GM12892 (cell line): ENCODE measurements at regions not wholly inside any gene's neighbourhood (a gene's known extent, or its start where the extent isn't known, plus 50 kb on each side); places are given as distances from the start of the nearest gene placed in this dataset.
A peak's percentile ranks its signal among the peaks of the same experiment; 100 is the strongest.
"Not testable (repeated sequence)": the region's sequence is repeated elsewhere in the genome, so short reads cannot be mapped to it uniquely, and the experiment has no call there.

Experiments
- DNase-seq: peaks from one replicate; pipeline ENCODE4 v3.0.0; 2011; ENCODE audit not compliant: insufficient read length
- FAIRE-seq: peaks from 2 replicates; lab custom pipeline; 2011; peaks lifted over from hg19 to GRCh38; lab: Jason Lieb, UNC
- POLR2A ChIP-seq: IDR thresholded peaks from 2 replicates; pipeline ENCODE4 v1.6.1; 2011; ENCODE audit warnings: low read depth, low read length, control low read depth
- POLR2AphosphoS5 ChIP-seq: IDR thresholded peaks from 2 replicates; pipeline ENCODE4 v1.6.1; 2011; ENCODE audit warnings: low read depth, low read length, control low read depth
- TAF1 ChIP-seq: IDR thresholded peaks from 2 replicates; pipeline ENCODE4 v1.6.1; 2011; ENCODE audit warnings: low read depth, mild to moderate bottlenecking, control low read depth, low read length, borderline replicate concordance

DNA sequence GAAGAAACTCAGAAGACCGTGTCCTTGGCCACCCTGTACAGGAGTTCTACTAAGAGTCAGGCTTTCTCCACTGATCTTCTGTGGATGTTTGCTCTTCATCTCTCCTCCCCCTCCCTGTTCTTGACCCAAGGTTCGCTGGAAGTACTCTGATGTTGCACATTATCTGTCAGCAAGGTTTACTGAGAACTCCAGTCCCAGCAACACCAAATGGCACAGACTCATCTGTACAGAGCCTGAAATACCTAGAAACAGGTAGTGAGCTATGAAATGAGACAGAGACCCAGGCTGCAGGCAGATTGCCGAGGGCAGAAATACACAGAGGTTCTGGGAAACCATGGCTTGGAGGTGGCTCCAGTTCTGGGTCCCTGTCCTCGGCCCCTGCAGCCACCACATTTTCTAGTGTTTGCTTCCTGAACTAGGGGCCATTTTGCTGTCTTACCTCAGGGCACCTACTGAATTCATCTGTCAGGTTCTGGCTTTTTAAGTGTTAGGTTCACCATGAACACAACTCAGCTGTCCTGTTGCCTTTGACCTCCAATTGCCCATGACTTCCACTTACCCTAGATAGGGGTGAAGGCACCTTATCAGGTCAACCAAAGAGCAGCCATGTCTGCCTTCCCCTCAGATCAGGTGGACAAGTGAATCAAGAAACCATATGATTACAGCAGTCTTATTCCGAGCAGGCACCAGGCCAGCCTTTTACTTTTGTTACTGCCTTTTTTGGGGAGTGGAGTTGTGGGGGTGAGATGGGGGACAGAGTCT lies 92.2 kb downstream of the CDC7 start:
- FAIRE-seq: no peak
- no peak for DNase-seq
- TF ChIP-seq TAF1: no peak

DNA sequence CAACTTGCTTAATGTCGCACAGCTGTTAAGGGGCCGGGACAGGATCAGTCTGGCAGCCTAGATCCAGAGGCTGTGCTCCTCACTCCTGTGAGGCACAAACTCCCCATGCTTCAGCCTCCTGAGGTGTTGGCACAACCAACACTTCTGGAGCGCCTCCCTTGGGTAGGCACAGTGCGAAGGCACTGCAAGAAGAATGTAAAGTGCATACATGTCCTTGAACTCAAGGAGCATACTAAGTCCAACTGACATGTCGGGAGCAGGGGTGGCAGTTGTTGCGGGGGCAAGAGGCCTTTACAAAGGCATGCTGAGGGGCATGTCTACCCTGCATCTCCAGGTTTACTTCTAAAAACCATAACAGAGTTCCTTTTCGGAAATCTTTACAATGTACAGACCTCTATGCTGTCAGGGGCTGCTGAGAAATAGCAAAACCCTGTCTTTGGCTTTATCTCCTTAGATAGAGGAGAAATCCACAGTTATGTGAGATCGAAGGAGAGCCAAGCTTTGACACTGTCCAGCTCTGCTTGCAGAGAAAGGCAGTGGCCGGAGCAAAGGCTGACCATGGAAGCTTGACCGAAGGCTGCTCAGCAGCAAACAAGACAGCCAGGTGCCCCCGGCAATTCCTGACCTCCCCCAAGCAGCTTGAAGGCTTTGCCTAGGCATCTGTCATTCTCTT lies 93.9 kb downstream of the CDC7 start:
- DNase-seq: no peak
- FAIRE-seq: no peak
- TF ChIP-seq POLR2AphosphoS5 (no peak), POLR2A (no peak), TAF1 (no peak)

DNA sequence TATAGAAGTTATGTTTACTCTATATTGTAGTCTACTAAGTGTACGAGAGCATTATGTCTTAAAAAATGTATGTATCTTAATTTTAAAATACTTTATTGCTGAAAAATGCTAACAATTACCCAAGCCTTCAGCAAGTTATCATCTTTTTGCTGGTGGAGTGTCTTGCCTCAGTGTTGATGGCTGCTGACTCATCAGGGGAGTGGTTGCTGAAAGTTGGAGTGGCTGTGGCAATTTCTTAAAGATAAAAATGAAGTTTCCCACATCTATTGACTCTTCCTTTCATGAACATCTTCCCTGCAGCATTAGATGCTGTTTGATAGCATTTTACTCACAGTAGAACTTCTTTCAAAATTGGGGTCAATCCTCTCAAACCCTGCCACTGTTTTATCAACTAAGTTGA lies 95.8 kb downstream of the CDC7 start:
- no peak for DNase-seq
- TF ChIP-seq TAF1: no peak
- TF ChIP-seq POLR2AphosphoS5: no peak
- no peak for TF ChIP-seq POLR2A
- FAIRE-seq: no peak

DNA sequence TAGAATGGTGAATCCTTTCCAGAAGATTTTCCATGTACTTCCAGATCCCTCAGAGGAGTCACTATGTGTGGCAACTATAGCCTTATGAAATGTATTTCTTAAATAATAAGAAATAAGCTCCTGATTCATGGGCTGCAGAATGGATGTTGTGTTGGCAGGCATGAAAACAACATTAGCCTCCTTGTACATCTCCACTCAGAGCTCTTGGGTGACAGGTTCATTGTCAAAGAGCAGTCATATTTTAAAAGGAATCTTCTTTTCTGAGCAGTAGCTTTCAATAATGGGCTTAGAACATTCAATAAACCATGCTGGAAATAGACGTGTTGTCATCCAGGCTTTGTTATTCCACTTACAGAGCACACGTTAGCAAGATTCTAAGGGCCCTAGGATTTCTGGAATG lies 96.6 kb downstream of the CDC7 start:
- DNase-seq (no peak), FAIRE-seq (no peak)
- TF ChIP-seq POLR2AphosphoS5 (no peak), POLR2A (no peak), TAF1 (no peak)

DNA sequence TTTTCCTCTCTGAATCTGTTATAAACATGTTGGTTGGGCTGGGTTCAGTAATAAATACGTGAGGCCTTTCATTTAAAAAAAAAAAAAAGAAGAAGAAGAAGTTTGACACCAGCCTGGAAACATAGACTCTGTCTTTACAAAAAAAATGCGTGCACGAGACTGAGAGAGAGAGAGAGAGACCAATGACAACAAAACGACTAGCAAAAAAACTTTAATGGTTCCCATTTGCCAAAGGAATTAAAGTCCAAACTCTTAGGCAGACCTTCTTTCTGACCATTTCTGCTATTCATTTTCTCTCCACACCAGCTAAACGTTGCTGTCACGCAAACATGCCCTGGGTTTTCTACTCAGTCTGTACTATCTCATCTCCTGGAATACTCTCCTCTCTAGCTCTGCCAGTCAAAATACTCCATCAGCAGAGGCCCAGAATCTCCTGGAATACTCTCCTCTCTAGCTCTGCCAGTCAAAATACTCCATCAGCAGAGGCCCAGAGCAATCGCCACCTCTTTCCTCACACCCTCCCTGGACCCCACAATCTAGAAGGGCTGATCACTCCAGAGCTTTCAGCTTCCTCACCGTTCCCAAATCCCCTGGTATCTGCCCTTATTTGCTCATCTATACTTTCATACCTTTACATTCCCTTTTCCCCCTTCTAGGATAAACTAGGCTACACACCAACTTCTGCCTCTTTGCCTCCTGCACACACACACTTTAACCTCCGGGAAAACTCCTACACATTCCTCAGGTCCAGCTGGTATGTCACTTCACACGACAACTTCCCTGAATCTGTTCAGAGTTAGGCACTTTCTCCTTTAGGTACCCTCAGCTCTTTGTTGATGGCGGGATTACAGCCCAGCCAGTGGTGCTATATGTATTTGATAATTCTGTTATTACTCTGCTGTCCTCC lies 100.0 kb downstream of the CDC7 start:
- no peak for DNase-seq
- no peak for FAIRE-seq
- TF ChIP-seq TAF1 (no peak), POLR2AphosphoS5 (no peak), POLR2A (no peak)

DNA sequence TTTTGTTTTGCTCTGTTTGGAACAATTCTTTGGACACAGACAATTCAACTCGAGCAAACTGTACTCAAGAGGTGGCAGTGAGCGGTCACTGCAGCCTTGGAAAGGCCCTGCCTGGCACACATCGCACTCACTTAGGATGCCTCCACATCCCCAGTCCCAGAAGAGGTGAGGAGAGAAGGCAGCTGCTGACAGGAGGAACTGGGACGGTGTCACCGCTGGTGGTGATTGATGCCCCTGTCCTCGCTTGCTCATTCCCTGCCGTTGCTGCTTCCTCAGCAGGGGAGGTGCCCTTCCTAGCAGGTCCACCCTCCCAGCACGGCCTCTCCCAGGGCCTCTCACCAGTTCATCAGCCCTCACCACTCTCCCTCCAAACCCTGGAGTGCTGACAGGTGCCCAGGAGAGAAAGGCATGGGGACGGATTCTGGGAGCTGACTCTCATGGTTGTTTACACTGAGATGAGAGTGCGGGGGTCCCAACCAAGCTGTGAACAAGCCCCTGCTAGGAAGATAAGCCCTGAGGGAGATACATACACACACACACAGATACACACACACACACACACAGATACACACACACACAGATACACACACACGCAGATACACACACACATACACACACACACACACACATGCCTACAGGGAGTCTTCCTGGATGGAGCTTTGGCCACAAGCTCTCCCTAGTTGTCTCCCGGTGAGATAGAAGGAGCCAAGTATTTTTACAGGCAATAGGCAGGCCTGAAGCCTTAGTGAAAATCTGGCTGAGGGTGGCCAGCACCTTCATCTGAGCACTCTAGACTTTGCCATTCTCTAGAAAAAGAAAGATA lies 101.1 kb downstream of the CDC7 start:
- DNase-seq (no peak), FAIRE-seq (peak; percentile 9)
- TF ChIP-seq POLR2A (no peak), POLR2AphosphoS5 (no peak), TAF1 (no peak)

DNA sequence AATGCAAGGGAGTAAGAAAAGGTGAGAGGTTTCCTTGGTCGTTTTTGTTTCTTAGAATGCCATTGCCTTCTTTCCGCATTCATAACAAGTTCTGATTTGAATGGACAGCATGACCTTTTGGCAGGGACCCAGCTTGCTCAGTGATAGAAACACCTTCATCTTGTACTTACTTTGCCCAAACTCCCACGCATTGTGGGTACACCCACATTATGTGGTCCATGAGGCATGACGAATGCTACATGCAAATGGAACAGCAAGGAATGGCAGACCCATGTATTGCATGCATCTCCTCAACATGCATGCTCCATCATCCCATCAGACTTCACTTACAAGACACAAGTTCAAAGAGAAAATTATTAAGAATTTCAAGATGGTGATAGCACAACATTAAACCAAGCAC lies 102.8 kb downstream of the CDC7 start:
- FAIRE-seq: no peak
- no peak for DNase-seq

DNA sequence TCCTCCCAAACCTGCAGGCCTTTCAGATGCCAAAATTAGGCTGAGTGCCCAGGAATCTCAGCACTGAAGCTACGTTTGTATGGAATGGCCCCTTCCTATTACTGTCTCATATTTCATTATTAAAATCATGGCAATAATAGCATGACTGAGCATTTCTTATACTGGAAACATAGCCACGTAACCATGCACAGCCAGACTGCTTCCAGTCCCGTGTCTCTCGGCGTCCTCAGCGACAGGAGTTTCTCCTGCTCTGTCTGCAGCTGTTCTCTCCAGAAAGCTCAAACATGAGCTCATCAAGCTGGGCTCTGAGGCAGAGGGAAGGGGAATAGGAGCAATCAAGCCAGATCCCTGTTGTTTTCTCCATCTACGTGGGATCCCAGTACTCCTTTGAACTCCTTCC lies 104.0 kb downstream of the CDC7 start:
- DNase-seq: no peak
- no peak for TF ChIP-seq POLR2A
- TF ChIP-seq TAF1: no peak
- TF ChIP-seq POLR2AphosphoS5: no peak
- FAIRE-seq: no peak

More for the DNA sequence above, 102.8 kb downstream of the CDC7 start:
- TF ChIP-seq TAF1: no peak
- TF ChIP-seq POLR2A: no peak
- no peak for TF ChIP-seq POLR2AphosphoS5

DNA sequence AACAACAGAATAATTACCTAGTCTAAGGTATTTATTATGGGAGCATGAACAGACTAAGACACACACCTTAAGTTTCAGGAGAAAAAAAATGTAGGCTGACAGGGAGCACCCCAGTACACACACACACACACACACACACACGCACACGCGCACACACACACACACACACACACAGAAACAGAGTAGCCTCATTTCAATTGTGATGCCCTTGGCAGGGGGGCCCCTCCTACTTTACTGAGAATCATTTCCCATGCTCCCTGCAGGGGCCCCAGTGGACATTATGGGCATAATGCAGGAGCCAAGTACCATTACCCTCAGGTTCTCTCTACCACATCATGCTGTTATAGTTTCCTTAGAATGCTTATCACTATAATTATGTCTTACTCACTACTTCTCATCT lies 104.9 kb downstream of the CDC7 start:
- DNase-seq (no peak), FAIRE-seq (no peak)
- TF ChIP-seq POLR2AphosphoS5: no peak
- no peak for TF ChIP-seq TAF1
- TF ChIP-seq POLR2A: no peak

DNA sequence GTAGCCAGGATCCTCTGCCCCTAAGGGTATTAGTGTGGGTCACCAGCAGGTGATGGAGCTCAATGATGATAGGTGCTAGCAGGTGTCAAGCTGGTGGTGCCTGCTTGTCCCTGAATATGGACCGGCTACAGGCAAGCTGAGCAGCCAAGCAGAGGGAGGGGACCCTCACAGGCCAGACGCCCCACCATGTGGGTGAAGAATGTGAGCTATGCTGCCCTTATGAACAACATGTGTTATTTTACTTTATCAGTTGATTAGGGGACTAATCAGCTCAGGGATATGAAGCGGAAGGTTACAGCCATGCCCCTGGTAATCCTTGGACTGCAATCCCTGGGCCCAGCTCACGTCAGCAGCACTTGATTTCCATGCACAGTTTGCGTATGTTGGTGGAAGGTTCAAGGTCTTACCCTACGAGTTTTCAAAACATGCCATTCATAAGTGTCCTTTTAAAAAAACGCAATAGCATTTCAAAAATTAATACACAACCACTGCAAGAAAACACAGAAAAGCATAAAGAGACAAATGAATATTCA lies 106.0 kb downstream of the CDC7 start:
- DNase-seq (no peak), FAIRE-seq (no peak)
- TF ChIP-seq TAF1: no peak
- TF ChIP-seq POLR2AphosphoS5: no peak
- TF ChIP-seq POLR2A: no peak

DNA sequence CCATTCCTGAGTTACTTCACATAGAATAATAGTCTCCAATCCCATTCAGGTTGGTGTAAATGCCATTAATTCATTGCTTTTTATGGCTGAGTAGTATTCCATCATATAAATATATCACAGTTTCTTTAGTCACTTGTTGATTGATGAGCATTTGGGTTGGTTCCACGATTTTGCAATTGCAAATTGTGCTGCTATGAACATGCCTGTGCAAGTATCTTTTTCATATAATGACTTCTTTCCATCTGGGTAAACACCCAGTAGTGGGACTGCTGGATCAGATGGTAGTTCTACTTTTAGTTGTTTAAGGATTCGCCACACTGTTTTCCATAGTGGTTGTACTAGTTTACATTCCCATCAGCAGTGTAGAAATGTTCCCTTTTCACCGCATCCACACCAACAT lies 107.0 kb downstream of the CDC7 start:
- DNase-seq, FAIRE-seq: not testable (repeated sequence)
